Uterus (tissue), 3 donors: ENCODE measurements at regions not wholly inside any gene's neighbourhood (a gene's known extent, or its start where the extent isn't known, plus 50 kb on each side); places are given as distances from the start of the nearest gene placed in this dataset.

ENCODE experiments used
- DNase-seq, 2 donors: peaks; one replicate each; pipeline ENCODE4 v3.0.0-alpha.2; 2019 to 2020
- H3K27ac ChIP-seq, 2 donors: fragments of 200-600 bp; sonication (generic); 1 replicate in 1 of 2; 2 replicates in 1 of 2; pipeline ENCODE4 v1.5.1; 2016 to 2018
- H3K27me3 ChIP-seq, 2 donors: fragments of 200-600 bp; sonication (generic); one replicate each; pipeline ENCODE4 v1.5.1; 2018 to 2019; ENCODE audit warnings: control low read depth in 1 of 2
- H3K36me3 ChIP-seq, 2 donors: fragments of 200-600 bp; sonication (generic); one replicate each; pipeline ENCODE4 v1.5.1; 2019; ENCODE audit warnings: control low read depth in 1 of 2
- H3K4me1 ChIP-seq, 2 donors: fragments of 200-600 bp; sonication (generic); one replicate each; pipeline ENCODE4 v1.5.1; 2018 to 2019; ENCODE audit warnings: control low read depth in 1 of 2
- H3K4me3 ChIP-seq, 2 donors: fragments of 200-600 bp; sonication (generic); 1 replicate in 1 of 2; 2 replicates in 1 of 2; pipeline ENCODE4 v1.5.1; 2018 to 2019; ENCODE audit warnings: mild to moderate bottlenecking in 1 of 2
- H3K9me3 ChIP-seq, 2 donors: fragments of 200-600 bp; sonication (generic); one replicate each; pipeline ENCODE4 v1.5.1; 2019; ENCODE audit warnings: control low read depth in 1 of 2
- POLR2A ChIP-seq, 2 donors: fragments of 450-650 bp; IDR thresholded peaks; one replicate each; pipeline ENCODE4 v1.6.1; 2016; ENCODE audit warnings: antibody characterized with exemption in 2 of 2, mild to moderate bottlenecking in 1 of 2, moderate library complexity in 1 of 2
- intact Hi-C: fragments of 100-400 bp; cut with DNase I; formaldehyde crosslinking; loops from one replicate; pipeline ENCODE4 v1.15.1; 2023; ENCODE audit warnings: low total_unique reads
- TF ChIP-seq, protein P1 (sequence below), 4 experiments: fragments of 200-600 bp in 2 of 4; fragments of 450-650 bp in 2 of 4; sonication (generic) in 2 of 4; IDR thresholded peaks; one replicate each; pipeline ENCODE4 v1.5.1; 2016 to 2019; ENCODE audit warnings: antibody characterized with exemption in 4 of 4, mild to moderate bottlenecking in 2 of 4, moderate library complexity in 1 of 4
- donor health status: DM: yes; HTN: yes; CAD: no.

DNA sequence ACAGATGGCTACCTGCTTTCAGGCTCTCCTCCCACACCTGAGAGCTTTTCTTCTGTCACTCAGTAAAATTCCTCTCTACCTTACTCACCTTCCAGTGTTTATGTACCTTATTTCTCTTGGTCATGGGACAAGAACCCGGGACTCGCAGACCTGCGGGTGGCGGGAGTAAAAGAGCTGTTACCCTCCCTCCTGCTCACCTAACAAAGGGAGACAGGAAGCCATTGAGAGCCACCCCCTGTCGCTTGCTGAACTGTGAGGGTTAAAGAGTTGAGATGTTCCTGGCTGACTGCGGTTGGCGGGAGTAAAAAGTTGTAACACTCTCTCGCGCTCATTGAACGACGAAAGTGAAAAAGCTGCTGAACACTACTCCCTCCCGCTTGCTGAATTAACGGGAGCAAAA, 1935.1 kb upstream of the FLRT2 start:
- Histone ChIP-seq H3K4me1 (no peaks in the 10 kb centered on the region), H3K9me3 (no peaks in the 10 kb centered on the region), H3K4me3 (no peak overlapping the region), H3K36me3 (no peaks in the 10 kb centered on the region), H3K27me3 (no peaks in the 10 kb centered on the region), H3K27ac (no peak overlapping the region)
- intact Hi-C loops, result no loop called here
- DNase-seq, result no peak
- TF ChIP-seq, protein P1, sequence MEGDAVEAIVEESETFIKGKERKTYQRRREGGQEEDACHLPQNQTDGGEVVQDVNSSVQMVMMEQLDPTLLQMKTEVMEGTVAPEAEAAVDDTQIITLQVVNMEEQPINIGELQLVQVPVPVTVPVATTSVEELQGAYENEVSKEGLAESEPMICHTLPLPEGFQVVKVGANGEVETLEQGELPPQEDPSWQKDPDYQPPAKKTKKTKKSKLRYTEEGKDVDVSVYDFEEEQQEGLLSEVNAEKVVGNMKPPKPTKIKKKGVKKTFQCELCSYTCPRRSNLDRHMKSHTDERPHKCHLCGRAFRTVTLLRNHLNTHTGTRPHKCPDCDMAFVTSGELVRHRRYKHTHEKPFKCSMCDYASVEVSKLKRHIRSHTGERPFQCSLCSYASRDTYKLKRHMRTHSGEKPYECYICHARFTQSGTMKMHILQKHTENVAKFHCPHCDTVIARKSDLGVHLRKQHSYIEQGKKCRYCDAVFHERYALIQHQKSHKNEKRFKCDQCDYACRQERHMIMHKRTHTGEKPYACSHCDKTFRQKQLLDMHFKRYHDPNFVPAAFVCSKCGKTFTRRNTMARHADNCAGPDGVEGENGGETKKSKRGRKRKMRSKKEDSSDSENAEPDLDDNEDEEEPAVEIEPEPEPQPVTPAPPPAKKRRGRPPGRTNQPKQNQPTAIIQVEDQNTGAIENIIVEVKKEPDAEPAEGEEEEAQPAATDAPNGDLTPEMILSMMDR (IDR thresholded peaks at IDR 0.05), result no peak

DNA sequence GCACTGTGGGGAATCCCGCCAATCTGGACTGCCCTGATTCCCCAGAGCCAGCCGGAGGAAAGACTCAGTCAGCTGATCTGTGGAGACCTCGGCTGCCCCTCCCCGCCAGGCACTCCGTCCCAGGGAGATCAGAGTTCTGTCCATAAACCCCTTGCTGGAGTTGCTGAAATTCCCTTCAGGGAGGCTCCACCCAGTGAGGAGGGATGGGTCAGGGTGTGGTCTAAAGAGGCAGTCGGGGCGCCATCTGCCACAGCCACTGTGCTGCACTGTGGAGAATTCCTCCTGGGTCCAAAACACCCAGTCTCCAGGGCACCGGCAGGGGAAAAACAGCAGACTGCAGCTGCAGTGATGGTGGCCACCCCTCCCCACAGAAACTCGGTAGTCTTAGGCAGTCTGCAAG, 1922.3 kb upstream of the FLRT2 start:
- Histone ChIP-seq H3K36me3 (no peaks in the 10 kb centered on the region), H3K9me3 (no peaks in the 10 kb centered on the region), H3K4me3 (no peak overlapping the region), H3K27ac (no peak overlapping the region), H3K4me1 (no peaks in the 10 kb centered on the region), H3K27me3 (no peaks in the 10 kb centered on the region)
- no peak for DNase-seq
- intact Hi-C loops, result no loop called here
- TF ChIP-seq, protein P1 (IDR thresholded peaks at IDR 0.05), result no peak
- no peak for TF ChIP-seq POLR2A (IDR thresholded peaks at IDR 0.05)

DNA sequence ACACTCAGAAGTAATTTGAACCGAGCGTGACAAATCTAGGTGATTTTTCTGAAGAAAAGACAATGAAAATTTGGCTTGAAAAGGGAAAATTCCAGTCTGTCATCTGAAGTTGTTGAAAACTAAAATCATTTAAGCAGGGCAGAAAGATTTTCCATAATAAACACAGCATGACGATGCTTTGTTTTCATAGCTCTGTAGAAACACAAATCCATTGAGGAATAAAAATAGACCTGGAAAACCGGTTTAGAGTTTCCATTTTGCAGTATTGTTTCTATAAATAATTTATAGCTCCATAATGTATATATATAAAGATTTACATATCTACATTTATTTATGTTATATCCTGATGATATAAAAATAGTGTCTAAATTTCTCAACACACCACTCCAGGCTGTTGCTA, 1918.5 kb upstream of the FLRT2 start:
- TF ChIP-seq, protein P1 (IDR thresholded peaks at IDR 0.05), result no peak
- no peak for TF ChIP-seq POLR2A (IDR thresholded peaks at IDR 0.05)
- DNase-seq, result no peak
- Histone ChIP-seq H3K9me3 (no peaks in the 10 kb centered on the region), H3K27me3 (no peaks in the 10 kb centered on the region), H3K36me3 (no peaks in the 10 kb centered on the region), H3K4me1 (no peaks in the 10 kb centered on the region), H3K4me3 (no peak overlapping the region), H3K27ac (no peak overlapping the region)
- intact Hi-C loops, result no loop called here

DNA sequence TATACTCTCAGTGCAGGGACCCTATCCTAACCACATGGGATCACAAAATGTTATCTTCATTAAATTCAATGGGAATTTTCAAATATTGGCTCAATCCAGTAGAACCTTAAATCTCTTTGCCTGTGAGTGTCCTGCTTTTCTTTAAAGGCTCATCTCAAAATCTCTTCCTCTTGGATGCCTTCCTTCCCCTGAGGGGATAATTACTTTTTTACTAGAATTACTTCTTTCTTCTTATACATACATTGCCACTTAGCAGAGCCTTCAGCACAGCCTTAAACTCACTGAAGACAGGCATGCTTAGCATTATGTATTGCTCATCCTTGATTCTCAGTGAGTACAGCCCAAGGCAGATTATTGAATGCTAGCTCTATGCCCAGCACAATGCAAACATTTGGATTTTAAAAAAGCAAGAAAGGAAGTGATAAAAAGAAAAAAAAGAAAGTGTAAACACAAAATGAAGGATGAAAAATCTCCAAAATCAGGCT, 1918.0 kb upstream of the FLRT2 start:
- no peak overlapping the region for H3K4me3 ChIP-seq
- H3K36me3 ChIP-seq, result no peaks in the 10 kb centered on the region
- no peak for DNase-seq
- H3K4me1 ChIP-seq, result no peaks in the 10 kb centered on the region
- H3K27ac ChIP-seq, result no peak overlapping the region
- intact Hi-C loops, result no loop called here
- no peaks in the 10 kb centered on the region for H3K27me3 ChIP-seq
- TF ChIP-seq, protein P1 (IDR thresholded peaks at IDR 0.05), result no peak
- no peak for TF ChIP-seq POLR2A (IDR thresholded peaks at IDR 0.05)
- H3K9me3 ChIP-seq, result no peaks in the 10 kb centered on the region

DNA sequence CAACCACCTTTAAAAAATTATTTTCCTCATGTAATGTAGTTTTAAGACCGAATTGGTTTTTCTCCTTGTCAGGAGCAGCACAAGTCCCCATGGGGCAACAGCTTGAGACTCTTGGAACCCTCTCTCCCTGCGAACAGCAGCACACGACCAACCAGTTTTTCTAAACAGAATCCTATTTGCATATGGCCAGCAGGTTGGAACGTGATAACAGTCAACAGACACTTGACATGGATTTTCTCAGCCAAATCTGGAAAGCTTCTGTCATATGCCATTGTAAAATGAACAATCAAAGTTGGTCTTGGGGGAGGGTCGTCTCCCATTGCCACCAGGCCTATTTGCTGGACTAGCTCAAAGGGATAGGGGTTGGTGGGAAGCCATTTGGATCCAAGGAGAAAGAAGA, 1915.0 kb upstream of the FLRT2 start:
- H3K9me3 ChIP-seq, result no peaks in the 10 kb centered on the region
- TF ChIP-seq, protein P1 (IDR thresholded peaks at IDR 0.05), result no peak
- no peak for TF ChIP-seq POLR2A (IDR thresholded peaks at IDR 0.05)
- no peaks in the 10 kb centered on the region for H3K36me3 ChIP-seq
- no peak overlapping the region for H3K27ac ChIP-seq
- no peaks in the 10 kb centered on the region for H3K27me3 ChIP-seq
- no peak overlapping the region for H3K4me3 ChIP-seq
- DNase-seq, result no peak
- intact Hi-C loops, result no loop called here
- no peaks in the 10 kb centered on the region for H3K4me1 ChIP-seq
